ENCODE measurements at regions not wholly inside any gene's neighbourhood (a gene's known extent, or its start where the extent isn't known, plus 50 kb on each side); places are given as distances from the start of the nearest gene placed in this dataset.

DNA sequence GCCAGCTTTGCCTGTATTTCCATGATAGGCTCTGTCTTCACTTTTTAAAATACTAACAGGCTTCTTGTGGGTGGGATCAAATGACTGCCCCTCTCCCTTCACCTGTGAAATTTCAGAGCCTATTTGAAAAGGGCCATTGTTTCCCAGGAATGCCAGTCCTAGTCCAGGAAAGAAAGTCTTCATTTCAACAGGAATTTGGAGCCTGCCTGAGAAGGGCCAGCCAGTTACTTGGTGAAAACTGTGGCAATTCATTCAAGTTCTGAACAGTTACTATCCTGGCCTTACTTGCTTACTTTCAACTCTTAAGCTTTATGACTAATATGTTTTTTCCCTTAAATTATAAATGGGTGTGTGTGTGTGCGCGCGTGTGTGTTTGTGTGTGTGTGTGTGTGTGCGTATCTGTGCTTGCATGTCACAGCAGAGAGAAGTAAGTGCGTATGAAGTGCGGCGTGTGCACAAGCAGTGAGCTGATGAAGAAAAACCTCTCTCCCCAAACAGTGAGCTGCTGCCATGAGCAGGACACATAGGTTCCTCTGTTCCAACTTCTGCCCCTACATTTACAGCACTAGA, 67.5 kb upstream of the RNPC3 start:
- TF ChIP-seq, protein P1, sequence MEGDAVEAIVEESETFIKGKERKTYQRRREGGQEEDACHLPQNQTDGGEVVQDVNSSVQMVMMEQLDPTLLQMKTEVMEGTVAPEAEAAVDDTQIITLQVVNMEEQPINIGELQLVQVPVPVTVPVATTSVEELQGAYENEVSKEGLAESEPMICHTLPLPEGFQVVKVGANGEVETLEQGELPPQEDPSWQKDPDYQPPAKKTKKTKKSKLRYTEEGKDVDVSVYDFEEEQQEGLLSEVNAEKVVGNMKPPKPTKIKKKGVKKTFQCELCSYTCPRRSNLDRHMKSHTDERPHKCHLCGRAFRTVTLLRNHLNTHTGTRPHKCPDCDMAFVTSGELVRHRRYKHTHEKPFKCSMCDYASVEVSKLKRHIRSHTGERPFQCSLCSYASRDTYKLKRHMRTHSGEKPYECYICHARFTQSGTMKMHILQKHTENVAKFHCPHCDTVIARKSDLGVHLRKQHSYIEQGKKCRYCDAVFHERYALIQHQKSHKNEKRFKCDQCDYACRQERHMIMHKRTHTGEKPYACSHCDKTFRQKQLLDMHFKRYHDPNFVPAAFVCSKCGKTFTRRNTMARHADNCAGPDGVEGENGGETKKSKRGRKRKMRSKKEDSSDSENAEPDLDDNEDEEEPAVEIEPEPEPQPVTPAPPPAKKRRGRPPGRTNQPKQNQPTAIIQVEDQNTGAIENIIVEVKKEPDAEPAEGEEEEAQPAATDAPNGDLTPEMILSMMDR (conservative IDR thresholded peaks at IDR 0.05 in 1 of 2, IDR thresholded peaks at IDR 0.05 in 1 of 2; ENCODE audit: low read depth in 1 of 2, low read length in 2 of 2): no peak
- no peak for TF ChIP-seq EZH2 (IDR thresholded peaks at IDR 0.05; ENCODE audit: low read length, missing control alignments)
